Karpas-422 (cell line): ENCODE measurements at regions not wholly inside any gene's neighbourhood (a gene's known extent, or its start where the extent isn't known, plus 50 kb on each side); places are given as distances from the start of the nearest gene placed in this dataset.

Experiments
- DNase-seq: peaks from one replicate; pipeline ENCODE4 v3.0.0-alpha.2; 2015
- H2AFZ ChIP-seq: fragments of 200-600 bp; sonication (generic); 2 replicates; pipeline ENCODE4 v1.6.1; 2014; ENCODE audit warnings: antibody characterized with exemption, low read length, mixed read lengths
- H3K27ac ChIP-seq: fragments of 200-600 bp; sonication (generic); 2 replicates; pipeline ENCODE4 v1.5.1; 2014; ENCODE audit warnings: mild to moderate bottlenecking, low read length, moderate library complexity
- H3K27me3 ChIP-seq: fragments of 200-600 bp; sonication (generic); 2 replicates; pipeline ENCODE4 v1.6.1; 2014; ENCODE audit warnings: low read length, mixed read lengths
- H3K36me3 ChIP-seq: fragments of 200-600 bp; sonication (generic); 2 replicates; pipeline ENCODE4 v1.6.1; 2014; ENCODE audit warnings: low read length, mixed read lengths; ENCODE audit not compliant: insufficient read depth
- H3K4me1 ChIP-seq: fragments of 200-600 bp; sonication (generic); 2 replicates; pipeline ENCODE4 v1.6.1; 2014; ENCODE audit warnings: mild to moderate bottlenecking, low read length, mixed read lengths
- H3K4me2 ChIP-seq: fragments of 200-600 bp; sonication (generic); 2 replicates; pipeline ENCODE4 v1.6.1; 2014; ENCODE audit warnings: low read length, low read depth, mild to moderate bottlenecking; ENCODE audit not compliant: poor library complexity, severe bottlenecking
- H3K4me3 ChIP-seq: fragments of 200-600 bp; sonication (generic); 2 replicates; pipeline ENCODE4 v1.5.1; 2014; ENCODE audit warnings: mild to moderate bottlenecking, antibody characterized with exemption, low read length, mixed read lengths
- H3K79me2 ChIP-seq: fragments of 200-600 bp; sonication (generic); 2 replicates; pipeline ENCODE4 v1.6.1; 2014; ENCODE audit warnings: mild to moderate bottlenecking, low read length, mixed read lengths
- H3K9ac ChIP-seq: fragments of 200-600 bp; sonication (generic); 2 replicates; pipeline ENCODE4 v1.6.0; 2014; ENCODE audit warnings: low read length
- H3K9me2 ChIP-seq: fragments of 200-600 bp; sonication (generic), shearing (Covaris generic); replicated peaks from 2 replicates; pipeline ENCODE4 v1.6.0; 2014; ENCODE audit warnings: mild to moderate bottlenecking, low read length, moderate library complexity; ENCODE audit not compliant: insufficient read depth
- H3K9me3 ChIP-seq: fragments of 300-700, 200-600 bp; sonication (generic); 2 replicates; pipeline ENCODE4 v1.6.1; 2014; ENCODE audit warnings: low read length, mixed read lengths
- H4K20me1 ChIP-seq: fragments of 200-600 bp; sonication (generic); 2 replicates; pipeline ENCODE4 v1.6.1; 2014; ENCODE audit warnings: mild to moderate bottlenecking, antibody characterized with exemption, low read length, low read depth; ENCODE audit not compliant: insufficient read depth

- no peak overlapping the region for H2AFZ ChIP-seq
- no peaks in the 10 kb centered on the region for H3K27me3 ChIP-seq
- peaks cover 4% of the 10 kb centered on the region; the same call in 1 of the 2 replicates for H3K9me2 ChIP-seq
- H3K27ac ChIP-seq: no peak overlapping the region
- no peak for DNase-seq
- H3K36me3 ChIP-seq: no peaks in the 10 kb centered on the region
- H3K79me2 ChIP-seq: no peaks in the 10 kb centered on the region
- no peaks in the 10 kb centered on the region for H4K20me1 ChIP-seq
- H3K4me2 ChIP-seq: no peak overlapping the region
- H3K9ac ChIP-seq: no peak overlapping the region
- no peaks in the 10 kb centered on the region for H3K9me3 ChIP-seq
- no peak overlapping the region for H3K4me3 ChIP-seq
- H3K4me1 ChIP-seq: no peaks in the 10 kb centered on the region
Observed at GRCh38 chr5:167743695-167744464, 547.6 kb upstream of the WWC1 start.

GRCh38 chr5:167745868-167746267 is 545.6 kb upstream of the WWC1 start:
- Histone ChIP-seq H3K9me2 (peaks cover 4% of the 10 kb centered on the region; the same call in 1 of the 2 replicates), H3K27me3 (no peaks in the 10 kb centered on the region), H2AFZ (no peak overlapping the region), H3K79me2 (no peaks in the 10 kb centered on the region), H3K4me1 (no peaks in the 10 kb centered on the region), H3K9ac (no peak overlapping the region), H3K4me3 (no peak overlapping the region), H4K20me1 (no peaks in the 10 kb centered on the region), H3K27ac (no peak overlapping the region), H3K9me3 (no peaks in the 10 kb centered on the region), H3K36me3 (no peaks in the 10 kb centered on the region), H3K4me2 (no peak overlapping the region)
- no peak for DNase-seq

- H3K27me3 ChIP-seq: no peaks in the 10 kb centered on the region
- H3K9me3 ChIP-seq: no peaks in the 10 kb centered on the region
- no peaks in the 10 kb centered on the region for H3K36me3 ChIP-seq
- no peaks in the 10 kb centered on the region for H3K79me2 ChIP-seq
- H4K20me1 ChIP-seq: no peaks in the 10 kb centered on the region
- no peak overlapping the region for H3K9ac ChIP-seq
- H3K27ac ChIP-seq: no peak overlapping the region
- H3K4me3 ChIP-seq: no peak overlapping the region
- H3K9me2 ChIP-seq: peaks cover 4% of the 10 kb centered on the region; the same call in 1 of the 2 replicates
- no peaks in the 10 kb centered on the region for H3K4me1 ChIP-seq
- no peak for DNase-seq
- no peak overlapping the region for H2AFZ ChIP-seq
- no peak overlapping the region for H3K4me2 ChIP-seq
Observed at GRCh38 chr5:167750586-167750985, 540.9 kb upstream of the WWC1 start.

GRCh38 chr5:167752936-167753335 is 538.5 kb upstream of the WWC1 start:
- Histone ChIP-seq H3K4me3 (no peak overlapping the region), H3K79me2 (no peaks in the 10 kb centered on the region), H4K20me1 (no peaks in the 10 kb centered on the region), H3K27ac (no peak overlapping the region), H2AFZ (no peak overlapping the region), H3K9me3 (no peaks in the 10 kb centered on the region), H3K9me2 (peaks cover 4% of the 10 kb centered on the region; the same call in 1 of the 2 replicates), H3K4me2 (no peak overlapping the region), H3K36me3 (no peaks in the 10 kb centered on the region), H3K27me3 (no peaks in the 10 kb centered on the region), H3K4me1 (no peaks in the 10 kb centered on the region), H3K9ac (no peak overlapping the region)
- DNase-seq: no peak

- Histone ChIP-seq H3K4me2 (no peak overlapping the region), H3K4me1 (no peaks in the 10 kb centered on the region), H3K36me3 (no peaks in the 10 kb centered on the region), H3K27ac (no peak overlapping the region), H3K9me2 (no peaks in the 10 kb centered on the region), H3K9ac (no peak overlapping the region), H3K79me2 (no peaks in the 10 kb centered on the region), H3K4me3 (no peak overlapping the region), H4K20me1 (no peaks in the 10 kb centered on the region), H2AFZ (no peak overlapping the region), H3K27me3 (no peaks in the 10 kb centered on the region), H3K9me3 (no peaks in the 10 kb centered on the region)
- DNase-seq: no peak
Observed at GRCh38 chr5:167753725-167754490, 537.5 kb upstream of the WWC1 start.

GRCh38 chr5:167754501-167755021 is 536.9 kb upstream of the WWC1 start:
- no peak overlapping the region for H3K9ac ChIP-seq
- H3K9me3 ChIP-seq: no peaks in the 10 kb centered on the region
- H3K4me2 ChIP-seq: no peak overlapping the region
- H3K36me3 ChIP-seq: no peaks in the 10 kb centered on the region
- no peaks in the 10 kb centered on the region for H3K79me2 ChIP-seq
- no peaks in the 10 kb centered on the region for H4K20me1 ChIP-seq
- no peak overlapping the region for H3K27ac ChIP-seq
- H2AFZ ChIP-seq: no peak overlapping the region
- H3K9me2 ChIP-seq: no peaks in the 10 kb centered on the region
- no peak overlapping the region for H3K4me3 ChIP-seq
- DNase-seq: no peak
- H3K27me3 ChIP-seq: no peaks in the 10 kb centered on the region
- H3K4me1 ChIP-seq: no peaks in the 10 kb centered on the region

GRCh38 chr5:167755420-167755819 is 536.0 kb upstream of the WWC1 start:
- H3K36me3 ChIP-seq: no peaks in the 10 kb centered on the region
- H2AFZ ChIP-seq: no peak overlapping the region
- no peaks in the 10 kb centered on the region for H3K4me1 ChIP-seq
- no peak overlapping the region for H3K4me2 ChIP-seq
- H3K9ac ChIP-seq: no peak overlapping the region
- H3K27me3 ChIP-seq: no peaks in the 10 kb centered on the region
- no peaks in the 10 kb centered on the region for H3K9me3 ChIP-seq
- H3K4me3 ChIP-seq: no peak overlapping the region
- no peaks in the 10 kb centered on the region for H3K79me2 ChIP-seq
- H4K20me1 ChIP-seq: no peaks in the 10 kb centered on the region
- H3K27ac ChIP-seq: no peak overlapping the region
- no peak for DNase-seq
- H3K9me2 ChIP-seq: no peaks in the 10 kb centered on the region

- Histone ChIP-seq H2AFZ (no peak overlapping the region), H4K20me1 (no peaks in the 10 kb centered on the region), H3K79me2 (no peaks in the 10 kb centered on the region), H3K9me2 (no peaks in the 10 kb centered on the region), H3K36me3 (no peaks in the 10 kb centered on the region), H3K9me3 (no peaks in the 10 kb centered on the region), H3K4me1 (no peaks in the 10 kb centered on the region), H3K4me2 (no peak overlapping the region), H3K27me3 (no peaks in the 10 kb centered on the region), H3K9ac (no peak overlapping the region), H3K4me3 (no peak overlapping the region), H3K27ac (no peak overlapping the region)
- no peak for DNase-seq
Observed at GRCh38 chr5:167759057-167759821, 532.2 kb upstream of the WWC1 start.
